NOMO-1 (cell line): ENCODE measurements at regions not wholly inside any gene's neighbourhood (a gene's known extent, or its start where the extent isn't known, plus 50 kb on each side); places are given as distances from the start of the nearest gene placed in this dataset.
"Not testable (repeated sequence)": the region's sequence is repeated elsewhere in the genome, so short reads cannot be mapped to it uniquely, and the experiment has no call there.

Experiments used
- DNase-seq, 2 experiments: peaks; one replicate each; lab custom pipeline; 2025; ENCODE audit not compliant: unreplicated experiment in 2 of 2; lab: John Stamatoyannopoulos, UW

DNA sequence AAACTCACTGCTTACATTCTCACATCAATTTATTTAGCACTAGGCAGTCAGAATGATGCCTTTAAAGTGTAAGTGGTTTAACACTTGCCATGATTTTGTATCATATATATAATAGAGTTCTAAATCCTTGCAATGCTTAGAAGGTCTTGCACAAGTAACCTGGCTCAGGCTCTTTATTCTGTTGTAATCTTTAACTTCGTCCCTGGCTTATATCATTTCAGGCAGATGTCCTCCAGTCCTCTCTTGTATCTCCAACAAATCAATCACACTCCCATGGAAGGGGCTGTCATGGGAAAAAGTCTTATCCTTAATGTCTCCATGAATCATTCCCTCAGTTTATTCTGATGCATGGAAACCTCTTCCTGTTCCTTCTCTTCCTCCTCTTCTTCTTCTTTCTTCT is 841.6 kb upstream of the B3GALT2 start:
- DNase-seq: no peak

- no peak for DNase-seq
Observed at GRCh38 chr1:194026422-194026821, 840.0 kb upstream of the B3GALT2 start.

GRCh38 chr1:194024659-194025058 is 838.2 kb upstream of the B3GALT2 start:
- no peak for DNase-seq

DNA sequence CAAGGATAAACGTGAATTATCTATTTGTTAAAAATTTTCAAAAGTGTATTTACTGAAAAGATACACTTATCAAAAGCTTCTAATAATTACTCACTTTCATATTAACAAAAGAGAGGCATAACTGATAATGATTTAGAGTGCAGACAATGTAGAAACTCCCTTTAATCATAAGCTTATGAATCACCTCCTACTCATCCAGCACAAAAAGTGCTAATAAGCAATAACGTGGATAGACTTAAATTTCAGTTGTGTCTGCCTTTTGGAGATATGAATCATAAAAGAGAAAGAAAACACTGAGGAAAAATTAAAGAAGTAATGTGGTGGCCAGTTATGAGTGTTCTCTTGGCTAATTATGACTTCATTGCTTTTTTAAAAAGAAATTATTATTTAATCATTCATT is 827.6 kb upstream of the B3GALT2 start:
- no peak for DNase-seq

- DNase-seq: no peak
Observed at GRCh38 chr1:194013561-194013960, 827.1 kb upstream of the B3GALT2 start.

DNA sequence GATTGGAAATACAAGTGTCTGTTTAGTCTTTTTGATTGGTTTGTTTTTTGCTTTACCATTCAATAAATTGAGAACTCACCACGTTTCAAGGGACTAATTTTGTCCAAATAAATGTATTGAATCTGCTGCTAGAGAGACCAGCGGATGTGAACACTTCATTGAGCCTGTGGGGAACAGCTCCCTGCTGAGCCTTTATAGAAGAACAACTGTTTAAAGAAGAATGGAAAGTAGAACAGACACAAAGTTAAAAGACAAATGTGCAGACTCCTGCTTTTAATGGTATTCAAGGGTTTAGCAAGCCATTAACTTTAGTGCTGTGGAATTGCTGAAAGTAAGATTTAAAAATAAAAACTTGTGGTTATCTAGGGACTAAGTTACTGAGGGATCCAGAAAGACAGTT is 817.7 kb upstream of the B3GALT2 start:
- no peak for DNase-seq

GRCh38 chr1:194001726-194002350 is 815.4 kb upstream of the B3GALT2 start:
- not testable (repeated sequence) for DNase-seq

DNA sequence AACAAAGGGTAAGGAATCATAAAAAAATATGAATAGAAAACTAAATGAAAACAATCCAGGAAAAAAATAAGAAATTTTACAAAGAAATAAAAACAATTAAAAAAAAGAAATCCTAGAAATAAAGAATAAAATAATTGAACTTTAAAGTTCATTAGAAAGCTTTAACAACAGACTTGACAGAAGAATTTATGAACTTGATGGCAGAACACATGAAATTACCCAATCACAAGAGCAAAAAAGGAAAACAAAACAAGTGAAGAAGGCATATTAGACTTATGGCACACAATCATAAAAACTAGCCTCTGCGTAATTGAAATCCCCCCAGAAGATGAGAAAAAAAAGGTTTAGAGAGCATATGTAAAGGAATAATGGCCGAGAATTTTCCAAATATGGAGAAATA is 802.5 kb upstream of the B3GALT2 start:
- no peak for DNase-seq

- DNase-seq: no peak
Observed at GRCh38 chr1:193979219-193979618, 792.8 kb upstream of the B3GALT2 start.

- DNase-seq: no peak
Observed at GRCh38 chr1:193974286-193974798, 787.9 kb upstream of the B3GALT2 start.

GRCh38 chr1:193973428-193973827 is 787.0 kb upstream of the B3GALT2 start:
- DNase-seq: no peak

- DNase-seq: no peak
Observed at GRCh38 chr1:193971595-193971994, 785.2 kb upstream of the B3GALT2 start.

DNA sequence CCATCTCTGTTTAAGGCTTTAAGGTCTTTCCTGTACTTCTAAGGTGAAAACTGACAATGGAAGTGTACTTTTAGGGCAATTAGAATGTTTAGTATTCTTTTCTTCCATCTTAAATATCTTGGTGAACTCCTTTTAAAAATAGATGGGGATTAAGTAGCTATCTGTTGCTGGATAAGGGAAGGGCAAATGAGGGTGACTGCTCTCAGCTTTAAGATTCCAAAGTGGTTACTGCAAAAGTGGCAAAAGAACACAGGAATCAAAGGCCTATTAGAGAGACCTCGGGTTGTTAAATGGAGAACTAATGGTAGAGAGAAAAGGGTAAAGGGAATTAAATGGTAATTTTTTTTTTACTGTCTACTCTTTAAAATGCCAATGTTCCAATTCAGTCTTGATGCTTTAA is 774.1 kb upstream of the B3GALT2 start:
- DNase-seq: no peak

GRCh38 chr1:193960040-193960439 is 773.6 kb upstream of the B3GALT2 start:
- no peak for DNase-seq

- DNase-seq: no peak
Observed at GRCh38 chr1:193957556-193958095, 771.2 kb upstream of the B3GALT2 start.

DNA sequence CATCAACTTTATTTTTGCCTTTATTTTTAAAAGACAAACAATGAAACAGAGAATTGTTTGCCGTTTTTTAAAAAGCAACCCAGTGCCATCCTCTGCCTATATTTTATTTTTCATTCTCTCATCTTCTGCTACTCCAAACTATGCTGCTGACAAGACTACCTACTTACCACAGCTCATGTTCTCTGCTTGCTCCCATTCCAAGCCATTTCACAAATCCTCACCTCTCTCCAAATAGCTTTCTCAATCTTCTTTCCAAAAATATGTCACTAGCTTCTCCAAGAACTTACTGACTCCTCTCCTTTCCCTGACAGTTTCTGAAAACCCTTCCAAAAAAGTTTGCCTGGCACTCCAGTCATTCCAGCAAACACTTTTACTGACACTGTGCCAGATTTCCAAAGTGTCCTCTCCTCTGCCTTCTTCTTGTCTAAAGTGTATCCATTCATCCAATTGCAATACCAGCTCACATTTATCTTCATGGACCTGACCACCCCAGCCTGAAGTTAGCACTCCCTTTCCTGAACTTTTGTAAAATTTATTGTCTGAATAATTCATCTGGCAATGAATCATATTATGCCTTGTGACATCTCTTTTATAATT is 766.5 kb upstream of the B3GALT2 start:
- no peak for DNase-seq

DNA sequence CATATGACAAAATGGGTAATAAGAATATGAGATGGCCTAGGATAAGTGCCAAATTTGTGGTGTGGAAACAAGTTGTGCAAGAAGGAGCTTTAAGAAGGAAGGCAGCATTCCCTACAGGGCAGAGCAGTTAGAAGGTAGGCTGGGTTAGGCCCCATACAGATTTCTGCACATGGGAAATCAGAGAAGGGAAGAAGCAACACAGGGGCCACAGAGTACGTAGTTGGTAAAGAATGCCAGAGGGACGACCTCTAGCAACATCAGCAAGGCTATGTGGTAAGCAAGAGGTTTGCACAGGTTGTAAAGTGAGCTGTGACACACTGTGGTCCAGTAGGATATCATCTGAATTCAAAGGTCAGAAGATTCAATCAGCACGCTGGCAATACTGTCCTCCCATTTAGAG is 765.6 kb upstream of the B3GALT2 start:
- no peak for DNase-seq

- DNase-seq: no peak
Observed at GRCh38 chr1:193944454-193944853, 758.0 kb upstream of the B3GALT2 start.

DNA sequence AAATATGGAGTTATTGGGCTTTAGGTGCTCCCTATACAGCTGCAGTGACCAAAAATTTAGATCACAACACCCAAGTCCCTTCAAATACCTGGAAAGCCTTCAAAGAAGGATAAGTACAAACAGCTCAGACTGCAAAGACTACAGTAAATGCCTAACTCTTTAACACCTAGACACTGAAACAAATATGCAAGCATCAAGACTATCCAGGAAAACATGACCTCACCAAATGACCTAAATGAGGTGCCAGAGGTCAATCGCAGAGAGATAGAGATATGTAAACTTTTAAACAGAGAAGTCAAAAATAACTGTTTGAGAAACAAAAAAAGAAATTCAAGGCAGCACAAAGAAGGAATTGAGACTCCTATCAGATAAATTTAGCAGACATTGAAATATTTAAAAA is 753.8 kb upstream of the B3GALT2 start:
- DNase-seq: no peak

DNA sequence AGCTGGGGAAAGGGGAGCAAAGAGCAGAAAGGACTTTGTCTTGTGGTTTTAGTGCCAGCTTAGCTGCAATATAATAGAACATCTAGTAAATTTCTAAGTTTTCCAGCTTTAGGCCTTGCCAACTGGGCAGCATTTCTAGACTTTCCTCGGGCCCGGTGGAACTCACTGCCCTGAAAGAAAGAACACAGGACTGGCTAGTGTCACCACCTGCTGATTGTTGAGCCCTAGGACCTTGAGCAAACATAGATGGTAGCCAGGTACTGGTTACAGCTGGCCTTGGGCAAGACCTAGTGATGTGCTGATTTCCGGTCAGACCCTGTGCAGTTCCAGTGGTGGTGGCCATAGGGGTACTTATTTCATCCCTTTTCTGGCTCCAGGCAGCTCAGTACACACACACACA is 753.2 kb upstream of the B3GALT2 start:
- no peak for DNase-seq

GRCh38 chr1:193937308-193937707 is 750.9 kb upstream of the B3GALT2 start:
- DNase-seq: no peak

GRCh38 chr1:193932979-193933378 is 746.6 kb upstream of the B3GALT2 start:
- no peak for DNase-seq
